ENCODE measurements at regions not wholly inside any gene's neighbourhood (a gene's known extent, or its start where the extent isn't known, plus 50 kb on each side); places are given as distances from the start of the nearest gene placed in this dataset.
"Not testable (repeated sequence)": the region's sequence is repeated elsewhere in the genome, so short reads cannot be mapped to it uniquely, and the experiment has no call there.

DNA sequence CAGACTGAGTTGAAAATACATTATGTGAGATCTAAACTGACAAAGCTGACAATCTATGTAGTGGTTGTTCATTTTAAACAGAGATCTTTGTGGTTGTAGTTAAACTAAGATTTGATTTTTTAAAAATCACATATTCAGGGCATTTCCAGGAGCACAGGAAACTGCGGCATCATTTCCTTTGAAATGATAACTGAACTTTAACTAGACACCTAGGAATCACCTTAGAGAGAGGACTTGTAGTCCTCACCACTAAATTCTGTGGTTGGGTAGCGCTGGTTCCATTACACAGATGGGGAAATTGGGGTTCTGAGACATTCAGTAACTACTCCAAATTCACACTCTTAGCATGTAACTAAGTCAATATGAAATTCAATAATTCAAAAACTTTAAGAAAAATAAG is 96.0 kb upstream of the TRIB2 start:
- no peak overlapping the region for H3K4me3 ChIP-seq (ENCODE audit: low read length)
- H3K4me1 ChIP-seq (ENCODE audit: control insufficient read depth, insufficient read depth, low read length): no peaks in the 10 kb centered on the region
- no peaks in the 10 kb centered on the region for H3K9me3 ChIP-seq (ENCODE audit: control insufficient read depth, low read length)
- H3K27me3 ChIP-seq (ENCODE audit: control insufficient read depth, insufficient read depth, low read length): no peaks in the 10 kb centered on the region
- H3K36me3 ChIP-seq (ENCODE audit: control insufficient read depth, insufficient read depth, low read length): no peaks in the 10 kb centered on the region
- no peak overlapping the region for H3K9ac ChIP-seq (ENCODE audit: low read length)

DNA sequence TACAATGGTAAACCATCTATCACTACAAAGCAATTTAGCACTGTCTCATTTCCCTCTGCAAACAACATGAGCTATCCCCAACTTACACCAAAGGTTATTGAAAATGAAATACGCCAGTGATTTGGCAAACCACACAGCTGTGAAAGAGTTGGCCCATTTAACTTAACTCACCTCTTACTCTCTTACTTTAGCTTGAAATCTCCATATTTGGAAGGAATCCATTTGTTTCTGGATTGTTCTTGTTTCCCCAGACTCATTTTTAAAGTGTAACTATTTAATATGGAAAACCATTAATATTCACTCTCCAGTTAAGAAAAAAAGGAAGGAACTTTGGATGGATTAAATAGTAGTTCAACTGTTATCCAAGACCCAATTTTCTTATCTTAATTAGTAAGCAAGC is 93.7 kb upstream of the TRIB2 start:
- no peak overlapping the region for H3K9ac ChIP-seq (ENCODE audit: low read length)
- H3K27me3 ChIP-seq (ENCODE audit: control insufficient read depth, insufficient read depth, low read length): no peaks in the 10 kb centered on the region
- no peak overlapping the region for H3K4me3 ChIP-seq (ENCODE audit: low read length)
- no peaks in the 10 kb centered on the region for H3K9me3 ChIP-seq (ENCODE audit: control insufficient read depth, low read length)
- no peaks in the 10 kb centered on the region for H3K4me1 ChIP-seq (ENCODE audit: control insufficient read depth, insufficient read depth, low read length)
- H3K36me3 ChIP-seq (ENCODE audit: control insufficient read depth, insufficient read depth, low read length): no peaks in the 10 kb centered on the region

DNA sequence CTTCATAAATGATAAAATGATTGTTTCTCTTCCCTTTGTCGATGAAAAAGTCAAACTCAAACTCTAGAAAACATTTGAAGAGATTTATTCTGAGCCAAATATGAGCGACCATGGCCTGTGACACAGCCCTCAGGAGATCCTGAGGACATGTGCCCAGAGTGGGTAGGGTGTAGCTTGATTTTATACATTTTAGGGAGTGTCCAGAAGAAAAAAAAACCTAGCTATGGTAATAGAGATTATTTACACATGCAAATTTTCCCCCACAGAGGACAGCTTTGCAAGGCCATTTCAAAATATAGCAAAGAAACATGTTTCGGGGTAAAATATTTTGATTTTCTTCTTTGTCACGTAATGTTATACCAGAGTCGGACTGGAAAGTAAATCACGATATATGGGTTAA is 92.4 kb upstream of the TRIB2 start:
- Histone ChIP-seq H3K4me1 (ENCODE audit: control insufficient read depth, insufficient read depth, low read length) (no peaks in the 10 kb centered on the region), H3K9me3 (ENCODE audit: control insufficient read depth, low read length) (no peaks in the 10 kb centered on the region), H3K9ac (ENCODE audit: low read length) (no peak overlapping the region), H3K27me3 (ENCODE audit: control insufficient read depth, insufficient read depth, low read length) (no peaks in the 10 kb centered on the region), H3K36me3 (ENCODE audit: control insufficient read depth, insufficient read depth, low read length) (no peaks in the 10 kb centered on the region), H3K4me3 (ENCODE audit: low read length) (no peak overlapping the region)

DNA sequence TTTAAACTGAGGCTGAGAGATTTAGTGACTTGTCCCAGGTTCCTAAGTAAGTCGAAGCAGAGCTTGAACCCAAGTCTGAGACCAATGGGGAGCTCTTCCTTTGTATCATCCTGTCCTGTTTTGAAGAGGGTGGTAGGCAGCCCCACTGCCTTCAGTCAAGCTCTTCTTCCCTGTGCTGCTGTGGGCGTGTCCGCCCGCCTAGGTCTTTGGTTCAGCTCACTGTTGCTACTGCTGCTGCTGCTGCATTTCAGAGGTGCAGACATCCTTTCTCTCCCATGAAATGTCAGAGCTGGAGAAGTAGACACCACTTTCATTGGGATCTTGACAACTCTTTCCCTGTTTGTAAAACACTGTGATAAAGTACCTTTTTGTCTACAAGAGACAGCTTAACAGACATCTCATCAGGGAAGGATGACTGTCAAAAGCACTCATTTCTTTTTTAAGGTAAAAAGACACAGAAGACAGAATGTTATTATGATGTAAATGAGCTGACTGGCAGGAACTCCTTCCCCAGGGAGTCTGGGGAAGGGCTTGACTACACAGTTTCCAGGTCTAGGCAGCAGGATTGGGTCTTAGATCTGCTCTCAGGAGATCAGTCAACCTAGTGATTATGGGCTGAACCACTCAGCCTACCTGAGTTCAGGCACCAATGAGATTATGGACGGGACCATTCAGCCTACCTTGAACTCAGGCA is 91.7 kb upstream of the TRIB2 start:
- no peaks in the 10 kb centered on the region for H3K9me3 ChIP-seq (ENCODE audit: control insufficient read depth, low read length)
- H3K4me1 ChIP-seq (ENCODE audit: control insufficient read depth, insufficient read depth, low read length): no peaks in the 10 kb centered on the region
- H3K4me3 ChIP-seq (ENCODE audit: low read length): no peak overlapping the region
- H3K36me3 ChIP-seq (ENCODE audit: control insufficient read depth, insufficient read depth, low read length): no peaks in the 10 kb centered on the region
- no peak overlapping the region for H3K9ac ChIP-seq (ENCODE audit: low read length)
- no peaks in the 10 kb centered on the region for H3K27me3 ChIP-seq (ENCODE audit: control insufficient read depth, insufficient read depth, low read length)

DNA sequence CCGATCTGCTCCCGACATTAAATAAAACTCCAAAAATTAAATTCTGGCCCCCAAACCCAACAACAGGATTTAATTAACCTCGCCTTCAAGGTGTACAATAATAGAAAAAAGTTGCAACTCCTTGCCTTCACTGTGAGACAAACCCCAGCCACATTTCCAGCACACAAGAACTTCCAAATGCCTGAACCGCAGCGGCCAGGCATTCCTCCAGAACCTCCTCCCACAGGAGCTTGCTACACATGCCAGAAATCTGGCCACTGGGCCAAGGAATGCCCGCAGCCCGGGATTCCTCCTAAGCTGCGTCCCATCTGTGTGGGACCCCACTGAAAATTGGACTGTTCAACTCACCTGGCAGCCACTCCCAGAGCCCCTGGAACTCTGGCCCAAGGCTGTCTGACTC is 88.2 kb upstream of the TRIB2 start:
- not testable (repeated sequence) for H3K4me1 ChIP-seq (ENCODE audit: control insufficient read depth, insufficient read depth, low read length); H3K4me3 ChIP-seq (ENCODE audit: low read length); H3K27me3 ChIP-seq (ENCODE audit: control insufficient read depth, insufficient read depth, low read length); H3K9me3 ChIP-seq (ENCODE audit: control insufficient read depth, low read length); H3K36me3 ChIP-seq (ENCODE audit: control insufficient read depth, insufficient read depth, low read length); H3K9ac ChIP-seq (ENCODE audit: low read length)

DNA sequence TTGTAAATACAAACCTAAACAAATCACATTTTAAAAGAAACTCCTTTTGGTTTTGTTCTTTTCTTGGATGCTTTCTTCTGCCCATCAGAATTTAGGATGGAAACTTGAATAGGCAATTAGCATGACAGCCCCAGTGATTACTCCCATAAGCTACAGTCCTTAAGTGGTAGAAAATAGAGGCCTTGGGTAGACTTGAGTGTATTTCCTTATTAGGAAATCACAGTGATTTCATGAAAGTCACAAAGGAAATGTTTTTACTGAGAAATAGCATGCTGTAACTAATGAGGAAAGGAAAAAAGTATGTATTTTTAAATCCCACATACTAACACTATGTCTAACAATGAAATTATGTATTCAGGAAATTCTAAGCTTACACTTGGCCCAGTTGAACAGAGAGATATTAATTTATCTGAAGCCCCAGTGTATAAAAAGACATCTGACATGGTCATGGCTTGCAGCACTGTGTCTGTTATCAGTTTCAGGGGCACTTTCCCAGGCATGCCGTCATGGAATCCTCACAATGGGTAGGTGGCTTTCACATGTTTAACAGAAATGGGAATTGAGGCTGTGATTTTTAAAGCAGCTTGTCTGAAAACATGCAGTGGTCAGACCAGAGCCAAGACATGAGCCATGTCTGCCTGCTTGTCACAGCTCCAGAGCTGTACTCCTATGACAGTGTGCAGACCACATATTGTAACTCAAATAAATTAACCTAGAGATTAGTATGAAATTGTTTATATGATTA is 79.7 kb upstream of the TRIB2 start:
- Histone ChIP-seq H3K4me3 (ENCODE audit: low read length) (no peak overlapping the region), H3K9ac (ENCODE audit: low read length) (no peak overlapping the region), H3K27me3 (ENCODE audit: control insufficient read depth, insufficient read depth, low read length) (no peaks in the 10 kb centered on the region), H3K9me3 (ENCODE audit: control insufficient read depth, low read length) (no peaks in the 10 kb centered on the region), H3K36me3 (ENCODE audit: control insufficient read depth, insufficient read depth, low read length) (no peaks in the 10 kb centered on the region), H3K4me1 (ENCODE audit: control insufficient read depth, insufficient read depth, low read length) (peaks cover 5% of the 10 kb centered on the region)

DNA sequence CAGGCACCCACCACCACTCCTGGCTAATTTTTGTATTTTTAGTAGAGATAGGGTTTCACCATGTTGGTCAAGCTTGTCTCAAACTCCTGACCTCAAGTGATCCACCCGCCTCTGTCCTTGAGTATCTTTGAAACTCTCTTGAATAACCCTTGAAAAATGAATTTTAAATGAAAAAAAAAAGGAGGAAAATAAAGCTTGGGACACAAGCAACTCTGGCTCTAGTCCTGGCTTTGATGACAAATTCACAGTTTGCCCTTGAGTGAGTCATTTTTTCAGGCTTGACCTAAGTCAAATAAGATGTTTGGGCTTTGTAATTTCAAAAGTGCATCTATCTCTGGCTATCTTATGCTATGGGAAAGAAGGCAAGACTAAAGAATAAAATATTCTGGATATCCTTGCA is 79.0 kb upstream of the TRIB2 start:
- no peak overlapping the region for H3K9ac ChIP-seq (ENCODE audit: low read length)
- H3K36me3 ChIP-seq (ENCODE audit: control insufficient read depth, insufficient read depth, low read length): no peaks in the 10 kb centered on the region
- H3K4me3 ChIP-seq (ENCODE audit: low read length): no peak overlapping the region
- no peaks in the 10 kb centered on the region for H3K27me3 ChIP-seq (ENCODE audit: control insufficient read depth, insufficient read depth, low read length)
- H3K9me3 ChIP-seq (ENCODE audit: control insufficient read depth, low read length): no peaks in the 10 kb centered on the region
- peaks cover 5% of the 10 kb centered on the region for H3K4me1 ChIP-seq (ENCODE audit: control insufficient read depth, insufficient read depth, low read length)

DNA sequence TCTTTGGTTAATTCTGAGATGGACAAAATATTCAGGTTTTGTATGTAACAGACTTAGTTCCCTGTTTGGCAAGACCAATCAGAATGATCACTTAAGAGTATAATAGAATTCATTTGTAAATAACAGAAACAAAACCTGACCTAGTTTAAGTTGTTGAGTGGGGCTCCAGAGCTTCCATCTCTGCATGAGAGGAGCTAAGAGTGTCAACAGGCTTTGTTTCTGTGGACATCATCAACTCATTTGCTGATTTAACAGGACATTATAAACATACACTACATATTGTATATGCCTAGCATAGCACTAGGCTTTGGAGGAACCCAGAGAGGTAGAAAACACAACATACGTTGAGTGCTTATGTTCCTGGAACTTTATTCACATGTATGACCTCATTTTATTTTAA is 75.3 kb upstream of the TRIB2 start:
- H3K4me3 ChIP-seq (ENCODE audit: low read length): no peak overlapping the region

DNA sequence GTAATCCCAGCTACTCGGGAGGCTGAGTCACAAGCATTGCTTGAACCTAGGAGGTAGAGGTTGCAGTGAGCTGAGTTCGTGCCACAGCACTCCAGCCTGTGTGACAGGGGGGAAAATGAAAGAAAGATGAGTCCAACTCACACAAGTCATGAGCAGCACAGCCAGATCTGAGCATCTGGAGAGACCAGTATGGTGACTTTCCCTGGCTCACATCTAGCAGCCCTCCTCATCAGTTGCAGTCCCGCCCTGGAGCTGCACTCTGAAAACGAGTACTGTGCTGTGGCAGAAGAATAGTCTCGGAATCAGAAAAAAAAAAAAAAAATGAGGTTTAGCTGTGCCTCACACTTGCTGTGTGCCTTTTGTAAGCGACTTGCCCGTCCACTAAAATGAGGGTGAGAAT is 74.4 kb upstream of the TRIB2 start:
- Histone ChIP-seq H3K36me3 (ENCODE audit: control insufficient read depth, insufficient read depth, low read length) (no peaks in the 10 kb centered on the region), H3K4me1 (ENCODE audit: control insufficient read depth, insufficient read depth, low read length) (peaks cover under 1% of the 10 kb centered on the region), H3K9me3 (ENCODE audit: control insufficient read depth, low read length) (no peaks in the 10 kb centered on the region), H3K4me3 (ENCODE audit: low read length) (no peak overlapping the region), H3K27me3 (ENCODE audit: control insufficient read depth, insufficient read depth, low read length) (no peaks in the 10 kb centered on the region), H3K9ac (ENCODE audit: low read length) (no peak overlapping the region)

More for the DNA sequence above, 75.3 kb upstream of the TRIB2 start:
- peaks cover 5% of the 10 kb centered on the region for H3K4me1 ChIP-seq (ENCODE audit: control insufficient read depth, insufficient read depth, low read length)
- no peaks in the 10 kb centered on the region for H3K9me3 ChIP-seq (ENCODE audit: control insufficient read depth, low read length)
- H3K36me3 ChIP-seq (ENCODE audit: control insufficient read depth, insufficient read depth, low read length): no peaks in the 10 kb centered on the region
- H3K27me3 ChIP-seq (ENCODE audit: control insufficient read depth, insufficient read depth, low read length): no peaks in the 10 kb centered on the region
- no peak overlapping the region for H3K9ac ChIP-seq (ENCODE audit: low read length)

DNA sequence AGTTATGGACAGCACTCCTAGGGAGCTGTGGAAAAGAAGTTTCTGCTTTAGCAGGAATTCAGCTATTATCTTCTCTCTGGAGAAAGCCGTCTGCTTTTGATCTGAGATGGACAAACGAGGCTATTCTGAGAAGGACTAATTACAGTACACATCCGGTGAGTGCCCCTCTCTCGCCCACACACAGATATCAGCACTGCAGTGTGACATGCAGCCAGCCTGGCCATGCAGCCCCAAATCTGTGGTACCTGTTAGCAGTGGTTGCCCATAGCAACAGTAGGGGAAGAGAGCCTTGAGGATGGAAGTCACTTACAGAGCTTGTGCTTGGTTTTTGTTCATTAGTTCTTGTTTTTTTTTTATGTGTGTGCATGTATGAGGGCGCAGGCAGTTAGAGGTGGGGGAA is 73.9 kb upstream of the TRIB2 start:
- no peaks in the 10 kb centered on the region for H3K27me3 ChIP-seq (ENCODE audit: control insufficient read depth, insufficient read depth, low read length)
- H3K9me3 ChIP-seq (ENCODE audit: control insufficient read depth, low read length): no peaks in the 10 kb centered on the region
- no peak overlapping the region for H3K9ac ChIP-seq (ENCODE audit: low read length)
- H3K4me3 ChIP-seq (ENCODE audit: low read length): no peak overlapping the region
- H3K36me3 ChIP-seq (ENCODE audit: control insufficient read depth, insufficient read depth, low read length): no peaks in the 10 kb centered on the region
- no peaks in the 10 kb centered on the region for H3K4me1 ChIP-seq (ENCODE audit: control insufficient read depth, insufficient read depth, low read length)

DNA sequence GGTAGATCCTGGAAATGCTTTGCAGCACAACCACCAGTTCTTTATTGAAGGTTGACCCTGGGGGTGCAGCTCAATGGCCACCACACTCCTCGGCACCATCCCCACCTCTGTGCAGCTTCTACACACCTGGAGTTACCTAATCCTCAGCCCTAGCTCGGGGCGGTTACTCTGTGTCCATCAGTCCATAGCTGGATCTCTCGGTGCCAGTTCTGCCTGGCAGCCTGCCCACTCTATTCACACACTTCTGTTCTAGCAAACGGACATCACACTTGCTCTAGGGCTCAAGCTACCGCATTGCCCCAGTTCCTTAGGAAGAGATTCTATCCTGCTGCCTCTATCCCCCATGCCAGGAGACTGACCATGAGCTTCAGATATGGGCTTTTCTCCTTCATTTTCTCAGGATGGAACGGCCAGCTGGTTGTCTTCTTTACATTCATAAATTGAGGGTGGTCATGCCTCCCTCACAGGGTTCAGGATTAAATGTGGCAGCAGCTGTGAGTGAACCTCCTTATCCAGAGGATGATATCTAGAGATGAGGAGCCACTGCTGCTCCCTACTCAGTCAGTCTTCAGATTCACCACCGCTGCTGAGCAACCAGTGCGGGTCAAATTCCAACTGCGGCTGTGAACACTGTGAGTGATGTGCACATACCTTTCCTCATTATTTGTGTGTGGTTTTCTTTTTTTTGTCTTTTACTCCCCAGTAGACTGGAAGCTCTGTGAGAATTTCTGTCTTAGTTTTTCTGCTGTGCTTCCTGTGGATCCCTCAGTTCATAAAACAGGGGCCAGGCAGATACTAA is 66.9 kb upstream of the TRIB2 start:
- Histone ChIP-seq H3K27me3 (ENCODE audit: control insufficient read depth, insufficient read depth, low read length) (no peaks in the 10 kb centered on the region), H3K4me1 (ENCODE audit: control insufficient read depth, insufficient read depth, low read length) (no peaks in the 10 kb centered on the region)

DNA sequence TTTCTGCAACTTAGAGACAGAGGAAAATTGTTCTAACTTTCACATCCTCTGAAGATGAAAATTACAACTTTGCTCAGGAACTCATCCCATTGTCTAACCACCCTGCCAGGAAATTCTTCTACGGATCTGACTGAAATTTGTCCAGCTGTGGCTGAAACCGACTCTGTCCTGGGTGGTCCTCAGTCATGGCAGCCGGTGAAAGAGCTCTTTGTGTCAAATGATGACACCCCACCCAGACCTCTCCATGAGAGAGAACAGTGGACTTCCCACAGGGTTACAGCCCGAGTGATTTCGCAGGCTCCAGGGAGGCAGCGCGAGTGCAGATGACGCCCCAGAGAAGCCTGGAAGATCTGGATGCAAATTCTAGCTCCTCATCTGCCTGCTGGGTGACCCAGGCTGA is 65.1 kb upstream of the TRIB2 start:
- no peaks in the 10 kb centered on the region for H3K36me3 ChIP-seq (ENCODE audit: control insufficient read depth, insufficient read depth, low read length)
- no peaks in the 10 kb centered on the region for H3K4me1 ChIP-seq (ENCODE audit: control insufficient read depth, insufficient read depth, low read length)
- H3K9me3 ChIP-seq (ENCODE audit: control insufficient read depth, low read length): no peaks in the 10 kb centered on the region
- no peak overlapping the region for H3K4me3 ChIP-seq (ENCODE audit: low read length)
- H3K9ac ChIP-seq (ENCODE audit: low read length): no peak overlapping the region
- no peaks in the 10 kb centered on the region for H3K27me3 ChIP-seq (ENCODE audit: control insufficient read depth, insufficient read depth, low read length)

More for the DNA sequence above, 66.9 kb upstream of the TRIB2 start:
- H3K9me3 ChIP-seq (ENCODE audit: control insufficient read depth, low read length): no peaks in the 10 kb centered on the region
- H3K9ac ChIP-seq (ENCODE audit: low read length): no peak overlapping the region
- H3K36me3 ChIP-seq (ENCODE audit: control insufficient read depth, insufficient read depth, low read length): no peaks in the 10 kb centered on the region
- no peak overlapping the region for H3K4me3 ChIP-seq (ENCODE audit: low read length)

Measured in mucosa of stomach (tissue), 1 donor.